OCI-LY3 (cell line): ENCODE measurements at regions not wholly inside any gene's neighbourhood (a gene's known extent, or its start where the extent isn't known, plus 50 kb on each side); places are given as distances from the start of the nearest gene placed in this dataset.

ENCODE experiments used
- EZH2phosphoT487 ChIP-seq: fragments of 200-600 bp; shearing (Covaris generic); IDR thresholded peaks from 2 replicates; pipeline ENCODE4 v1.6.1; 2018; ENCODE audit warnings: antibody characterized with exemption, mixed run types, low read depth
- TF ChIP-seq, protein P1 (sequence below): fragments of 200-600, 300-600 bp; sonication (generic); IDR thresholded peaks from 2 replicates; pipeline ENCODE4 v1.5.1; 2014; ENCODE audit warnings: antibody characterized with exemption, low read length, low read depth

DNA sequence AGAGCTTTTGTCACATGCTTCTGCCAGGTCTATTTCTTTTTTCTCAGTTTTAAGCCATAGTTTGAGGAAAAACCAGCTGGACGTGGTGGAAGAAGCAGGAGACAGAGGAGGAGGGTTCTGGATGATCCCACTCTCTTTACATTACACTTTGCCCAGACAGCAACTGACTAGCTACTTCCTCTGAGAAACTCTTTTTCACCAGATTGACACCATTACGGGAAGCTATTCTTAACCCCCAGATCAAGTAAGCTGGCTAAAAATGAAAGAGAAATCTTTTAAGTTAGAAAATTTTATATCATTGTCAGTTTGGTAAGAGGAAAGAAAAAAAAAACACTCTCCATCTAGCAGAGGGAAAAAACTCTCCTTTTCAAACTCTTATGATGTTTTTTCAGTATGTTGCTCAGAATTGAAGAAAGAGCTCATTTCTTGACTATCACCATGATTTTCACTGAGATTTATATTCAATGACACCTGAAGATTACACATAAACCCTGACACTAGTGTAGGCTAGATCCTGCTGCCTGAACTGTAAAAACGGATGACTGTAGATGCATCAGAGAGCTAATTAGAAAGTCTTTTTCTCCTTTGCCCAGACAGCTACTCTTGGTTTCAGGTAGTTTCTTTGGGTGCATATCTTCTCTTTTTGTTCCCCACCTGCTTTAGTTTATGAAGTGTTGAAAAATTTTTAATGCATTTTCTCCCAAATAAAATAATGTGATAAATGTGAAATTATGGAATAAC is 203.1 kb downstream of the TFEC start:
- TF ChIP-seq, protein P1, sequence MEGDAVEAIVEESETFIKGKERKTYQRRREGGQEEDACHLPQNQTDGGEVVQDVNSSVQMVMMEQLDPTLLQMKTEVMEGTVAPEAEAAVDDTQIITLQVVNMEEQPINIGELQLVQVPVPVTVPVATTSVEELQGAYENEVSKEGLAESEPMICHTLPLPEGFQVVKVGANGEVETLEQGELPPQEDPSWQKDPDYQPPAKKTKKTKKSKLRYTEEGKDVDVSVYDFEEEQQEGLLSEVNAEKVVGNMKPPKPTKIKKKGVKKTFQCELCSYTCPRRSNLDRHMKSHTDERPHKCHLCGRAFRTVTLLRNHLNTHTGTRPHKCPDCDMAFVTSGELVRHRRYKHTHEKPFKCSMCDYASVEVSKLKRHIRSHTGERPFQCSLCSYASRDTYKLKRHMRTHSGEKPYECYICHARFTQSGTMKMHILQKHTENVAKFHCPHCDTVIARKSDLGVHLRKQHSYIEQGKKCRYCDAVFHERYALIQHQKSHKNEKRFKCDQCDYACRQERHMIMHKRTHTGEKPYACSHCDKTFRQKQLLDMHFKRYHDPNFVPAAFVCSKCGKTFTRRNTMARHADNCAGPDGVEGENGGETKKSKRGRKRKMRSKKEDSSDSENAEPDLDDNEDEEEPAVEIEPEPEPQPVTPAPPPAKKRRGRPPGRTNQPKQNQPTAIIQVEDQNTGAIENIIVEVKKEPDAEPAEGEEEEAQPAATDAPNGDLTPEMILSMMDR, result no peak
- no peak for TF ChIP-seq EZH2phosphoT487
